Caco-2 (cell line): ENCODE measurements at regions not wholly inside any gene's neighbourhood (a gene's known extent, or its start where the extent isn't known, plus 50 kb on each side); places are given as distances from the start of the nearest gene placed in this dataset.
"Not testable (repeated sequence)": the region's sequence is repeated elsewhere in the genome, so short reads cannot be mapped to it uniquely, and the experiment has no call there.

Experiments used
- BruUV-seq: library from RNA; stranded (reverse); fragments of 400-500 nt; replicated peaks from 2 replicates; lab custom pipeline; 2021; lab: Mats Ljungman, UMichigan
- CTCF ChIA-PET: fragments of 300-600 bp; sonication (Branson Sonifier 250); formaldehyde crosslinking; loops from one replicate; lab custom pipeline; 2022; ENCODE audit warnings: antibody characterized with exemption; lab: Charles Lee
- POLR2A ChIA-PET: fragments of 300-600 bp; sonication (Branson Sonifier 250); formaldehyde crosslinking; loops from one replicate; lab custom pipeline; 2022; ENCODE audit warnings: antibody characterized with exemption; lab: Charles Lee
- DNase-seq, 2 experiments: peaks; one replicate each; pipeline versions ENCODE4 v3.0.0 to v3.0.0-alpha.2; 2020 to 2022
- H3K27me3 ChIP-seq: replicated peaks from 2 replicates; pipeline ENCODE4 v1.6.0; 2011; ENCODE audit warnings: low read length; ENCODE audit not compliant: control insufficient read depth, insufficient read depth
- H3K36me3 ChIP-seq: 2 replicates; pipeline ENCODE4 v1.5.1; 2011; ENCODE audit warnings: low read length; ENCODE audit not compliant: control insufficient read depth, insufficient read depth
- H3K4me1 ChIP-seq: fragments of 250-450 bp; sonication (Bioruptor Pico); 2 replicates; pipeline ENCODE4 v1.5.1; 2020; ENCODE audit warnings: mild to moderate bottlenecking
- H3K4me3 ChIP-seq: 2 replicates; pipeline ENCODE4 v1.5.1; 2011; ENCODE audit warnings: low read depth, mild to moderate bottlenecking, control low read depth, low read length
- H3K9me3 ChIP-seq: fragments of 250-450 bp; sonication (Bioruptor Pico); 2 replicates; pipeline ENCODE4 v1.5.1; 2020; ENCODE audit warnings: mild to moderate bottlenecking, moderate library complexity
- H3K27ac Mint-ChIP-seq: one replicate; pipeline ENCODE4 v1.8.0; 2022; ENCODE audit warnings: mixed read lengths; ENCODE audit not compliant: unreplicated experiment
- H3K27me3 Mint-ChIP-seq: one replicate; pipeline ENCODE4 v1.8.0; 2022; ENCODE audit warnings: mixed read lengths; ENCODE audit not compliant: insufficient read depth, unreplicated experiment
- H3K36me3 Mint-ChIP-seq: one replicate; pipeline ENCODE4 v1.8.0; 2022; ENCODE audit warnings: mild to moderate bottlenecking, mixed read lengths; ENCODE audit not compliant: insufficient read depth, unreplicated experiment
- H3K4me1 Mint-ChIP-seq: one replicate; pipeline ENCODE4 v1.8.0; 2022; ENCODE audit warnings: low read depth, mixed read lengths; ENCODE audit not compliant: unreplicated experiment
- H3K4me3 Mint-ChIP-seq: one replicate; pipeline ENCODE4 v1.8.0; 2022; ENCODE audit warnings: mild to moderate bottlenecking, moderate library complexity, mixed read lengths; ENCODE audit not compliant: unreplicated experiment
- H3K9me3 Mint-ChIP-seq: one replicate; pipeline ENCODE4 v1.8.0; 2022; ENCODE audit warnings: mixed read lengths; ENCODE audit not compliant: unreplicated experiment
- CTCF ChIP-seq, 2 experiments: fragments of 200-600 bp in 1 of 2; IDR thresholded peaks; 1 replicate in 1 of 2; 2 replicates in 1 of 2; pipeline versions ENCODE4 v1.5.1 to v1.8.0; 2011 to 2022; ENCODE audit warnings: antibody characterized with exemption in 1 of 2, control low read depth in 1 of 2, inconsistent platforms in 1 of 2, low read depth in 1 of 2, low read length in 1 of 2, mild to moderate bottlenecking in 1 of 2, moderate library complexity in 1 of 2; ENCODE audit not compliant: insufficient read depth in 1 of 2, severe bottlenecking in 1 of 2, unreplicated experiment in 1 of 2
- intact Hi-C: fragments of 100-400 bp; cut with micrococcal nuclease; formaldehyde crosslinking; loops from one replicate; pipeline ENCODE4 v1.10.0; 2022; ENCODE audit not compliant: unreplicated experiment

GRCh38 chrX:7347465-7347864 lies 199.5 kb upstream of the PUDP start:
- no peak overlapping the region for H3K4me3 Mint-ChIP-seq
- intact Hi-C loops, result no loop called here
- H3K27ac Mint-ChIP-seq, result no peak overlapping the region
- Histone ChIP-seq H3K27me3 (no peaks in the 10 kb centered on the region), H3K36me3 (no peaks in the 10 kb centered on the region), H3K4me1 (no peaks in the 10 kb centered on the region), H3K9me3 (no peaks in the 10 kb centered on the region), H3K4me3 (no peak overlapping the region)
- H3K9me3 Mint-ChIP-seq, result no peaks in the 10 kb centered on the region
- no TSS peak for BruUV-seq
- ChIA-PET CTCF (no interaction called here), POLR2A (no interaction called here)
- no peaks in the 10 kb centered on the region for H3K27me3 Mint-ChIP-seq
- no peaks in the 10 kb centered on the region for H3K4me1 Mint-ChIP-seq
- peaks cover 48% of the 10 kb centered on the region for H3K36me3 Mint-ChIP-seq
- DNase-seq, result no peak
- TF ChIP-seq CTCF (IDR thresholded peaks at IDR 0.05; ENCODE audit: insufficient read depth in 1 of 2, low read depth in 1 of 2, low read length in 1 of 2, severe bottlenecking in 1 of 2, unreplicated experiment in 1 of 2), result no peak

GRCh38 chrX:7346021-7346420 lies 198.1 kb upstream of the PUDP start:
- Histone ChIP-seq H3K4me1 (no peaks in the 10 kb centered on the region), H3K27me3 (no peaks in the 10 kb centered on the region), H3K9me3 (no peaks in the 10 kb centered on the region), H3K4me3 (no peak overlapping the region), H3K36me3 (no peaks in the 10 kb centered on the region)
- Mint-ChIP-seq H3K27ac (no peak overlapping the region), H3K4me3 (no peak overlapping the region), H3K9me3 (no peaks in the 10 kb centered on the region), H3K27me3 (no peaks in the 10 kb centered on the region), H3K36me3 (peaks cover 54% of the 10 kb centered on the region), H3K4me1 (no peaks in the 10 kb centered on the region)
- no peak for TF ChIP-seq CTCF (IDR thresholded peaks at IDR 0.05; ENCODE audit: insufficient read depth in 1 of 2, low read depth in 1 of 2, low read length in 1 of 2, severe bottlenecking in 1 of 2, unreplicated experiment in 1 of 2)
- ChIA-PET POLR2A (no interaction called here), CTCF (no interaction called here)
- no peak for DNase-seq
- BruUV-seq, result no TSS peak
- intact Hi-C loops, result no loop called here

GRCh38 chrX:7343181-7343580 lies 195.2 kb upstream of the PUDP start:
- H3K27me3 Mint-ChIP-seq, result no peaks in the 10 kb centered on the region
- no peak for TF ChIP-seq CTCF (IDR thresholded peaks at IDR 0.05; ENCODE audit: insufficient read depth in 1 of 2, low read depth in 1 of 2, low read length in 1 of 2, severe bottlenecking in 1 of 2, unreplicated experiment in 1 of 2)
- ChIA-PET POLR2A (no interaction called here), CTCF (no interaction called here)
- no TSS peak for BruUV-seq
- intact Hi-C loops, result loop anchor here (5.0 kb wide), 1 partner anchor 584 kb away; the partner anchor contains the start of gene PNPLA4
- H3K4me3 ChIP-seq, result no peak overlapping the region
- no peaks in the 10 kb centered on the region for H3K36me3 ChIP-seq
- H3K4me3 Mint-ChIP-seq, result no peak overlapping the region
- no peaks in the 10 kb centered on the region for H3K9me3 ChIP-seq
- no peaks in the 10 kb centered on the region for H3K27me3 ChIP-seq
- H3K27ac Mint-ChIP-seq, result no peak overlapping the region
- H3K4me1 ChIP-seq, result no peaks in the 10 kb centered on the region
- no peaks in the 10 kb centered on the region for H3K4me1 Mint-ChIP-seq
- no peaks in the 10 kb centered on the region for H3K9me3 Mint-ChIP-seq
- no peak for DNase-seq
- peaks cover 50% of the 10 kb centered on the region for H3K36me3 Mint-ChIP-seq

GRCh38 chrX:7335816-7336362 lies 187.9 kb upstream of the PUDP start:
- DNase-seq, result not testable (repeated sequence)

More at GRCh38 chrX:7335816-7336362, 187.9 kb upstream of the PUDP start:
- H3K4me3 ChIP-seq, H3K27me3 Mint-ChIP-seq, POLR2A ChIA-PET, H3K4me3 Mint-ChIP-seq, intact Hi-C loops, H3K27me3 ChIP-seq, H3K9me3 ChIP-seq, H3K27ac Mint-ChIP-seq, H3K9me3 Mint-ChIP-seq, BruUV-seq, H3K36me3 ChIP-seq, H3K4me1 Mint-ChIP-seq, CTCF ChIA-PET, H3K4me1 ChIP-seq: not testable (repeated sequence)
- H3K36me3 Mint-ChIP-seq, result peaks cover 36% of the 10 kb centered on the region
